Glomerular endothelial cell (primary cell): ENCODE measurements at regions not wholly inside any gene's neighbourhood (a gene's known extent, or its start where the extent isn't known, plus 50 kb on each side); places are given as distances from the start of the nearest gene placed in this dataset.

ENCODE experiments used
- DNase-seq: peaks from one replicate; pipeline ENCODE4 v3.0.0-alpha.2; 2011; ENCODE audit warnings: low read depth, low spot score; ENCODE audit errors: extremely low read depth

GRCh38 chr9:13513286-13513685, 233.8 kb upstream of the MPDZ start:
- no peak for DNase-seq

GRCh38 chr9:13508681-13509080, 229.2 kb upstream of the MPDZ start:
- DNase-seq = no peak

GRCh38 chr9:13508086-13508485, 228.6 kb upstream of the MPDZ start:
- no peak for DNase-seq

GRCh38 chr9:13505797-13506196, 226.3 kb upstream of the MPDZ start:
- no peak for DNase-seq

- DNase-seq = no peak
Measured at GRCh38 chr9:13503599-13503998, 224.1 kb upstream of the MPDZ start.

- no peak for DNase-seq
Measured at GRCh38 chr9:13502484-13502883, 223.0 kb upstream of the MPDZ start.

- no peak for DNase-seq
Measured at GRCh38 chr9:13501018-13501417, 221.5 kb upstream of the MPDZ start.

- DNase-seq = no peak
Measured at GRCh38 chr9:13500034-13500433, 220.5 kb upstream of the MPDZ start.

GRCh38 chr9:13493697-13494096, 214.2 kb upstream of the MPDZ start:
- DNase-seq = no peak

GRCh38 chr9:13491493-13492424, 212.3 kb upstream of the MPDZ start:
- DNase-seq = no peak

- DNase-seq = no peak
Measured at GRCh38 chr9:13491138-13491492, 211.6 kb upstream of the MPDZ start.

- DNase-seq = no peak
Measured at GRCh38 chr9:13487936-13488335, 208.4 kb upstream of the MPDZ start.

GRCh38 chr9:13487498-13487897, 208.0 kb upstream of the MPDZ start:
- DNase-seq = no peak

- no peak for DNase-seq
Measured at GRCh38 chr9:13487071-13487470, 207.6 kb upstream of the MPDZ start.

GRCh38 chr9:13485068-13485596, 205.6 kb upstream of the MPDZ start:
- DNase-seq = no peak

GRCh38 chr9:13484186-13484585, 204.7 kb upstream of the MPDZ start:
- DNase-seq = no peak

- no peak for DNase-seq
Measured at GRCh38 chr9:13481274-13481673, 201.8 kb upstream of the MPDZ start.

- no peak for DNase-seq
Measured at GRCh38 chr9:13480693-13481092, 201.2 kb upstream of the MPDZ start.

- no peak for DNase-seq
Measured at GRCh38 chr9:13479096-13479495, 199.6 kb upstream of the MPDZ start.

- no peak for DNase-seq
Measured at GRCh38 chr9:13478639-13479038, 199.1 kb upstream of the MPDZ start.

- DNase-seq = no peak
Measured at GRCh38 chr9:13478160-13478559, 198.7 kb upstream of the MPDZ start.

GRCh38 chr9:13470836-13471235, 191.3 kb upstream of the MPDZ start:
- no peak for DNase-seq

GRCh38 chr9:13467157-13467556, 187.7 kb upstream of the MPDZ start:
- DNase-seq = no peak
